WERI-Rb-1 (cell line): ENCODE measurements at regions not wholly inside any gene's neighbourhood (a gene's known extent, or its start where the extent isn't known, plus 50 kb on each side); places are given as distances from the start of the nearest gene placed in this dataset.

Source experiments
- DNase-seq: peaks from one replicate; pipeline ENCODE4 v3.0.0-alpha.2; 2020
- H3K27ac ChIP-seq: fragments of 250-450 bp; sonication (Bioruptor Pico); 2 replicates; pipeline ENCODE4 v1.5.1; 2020; ENCODE audit warnings: mild to moderate bottlenecking, moderate library complexity
- H3K27me3 ChIP-seq: fragments of 250-450 bp; sonication (Bioruptor Pico); 2 replicates; pipeline ENCODE4 v1.5.1; 2021; ENCODE audit warnings: mild to moderate bottlenecking, low read depth, moderate library complexity; ENCODE audit not compliant: insufficient read depth, severe bottlenecking
- H3K36me3 ChIP-seq: fragments of 250-450 bp; sonication (Bioruptor Pico); 2 replicates; pipeline ENCODE4 v1.5.1; 2020; ENCODE audit warnings: mild to moderate bottlenecking, moderate library complexity
- H3K4me3 ChIP-seq: 2 replicates; pipeline ENCODE4 v1.5.1; 2011; ENCODE audit warnings: low read depth, mild to moderate bottlenecking, control low read depth, low read length
- H3K9me3 ChIP-seq: fragments of 250-450 bp; sonication (Bioruptor Pico); 2 replicates; pipeline ENCODE4 v1.5.1; 2021; ENCODE audit warnings: mild to moderate bottlenecking, moderate library complexity; ENCODE audit not compliant: severe bottlenecking
- CTCF ChIP-seq: IDR thresholded peaks from 2 replicates; pipeline ENCODE4 v1.5.1; 2011; ENCODE audit warnings: low read depth, mild to moderate bottlenecking, control low read depth, inconsistent platforms, low read length

DNA sequence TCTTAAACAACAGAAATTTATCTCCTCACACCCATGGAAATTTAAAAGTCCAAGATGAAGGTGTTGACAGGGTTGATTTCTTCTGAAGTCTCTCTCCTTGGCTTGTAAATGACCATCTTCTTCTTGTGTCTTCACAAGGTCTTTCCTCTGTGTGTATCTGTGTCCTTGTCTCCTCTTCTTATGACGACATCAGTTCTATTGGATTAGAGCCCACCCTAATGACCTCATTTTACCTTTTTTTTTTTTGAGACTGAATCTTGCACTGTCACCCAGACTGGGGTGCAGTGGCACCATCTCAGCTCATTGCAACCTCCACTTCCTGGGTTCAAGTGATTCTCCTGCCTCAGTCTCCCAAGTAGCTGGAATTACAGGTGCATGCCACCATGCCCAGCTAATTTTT, 429.0 kb upstream of the CDH5 start:
- no peak for DNase-seq
- H3K9me3 ChIP-seq, result no peaks in the 10 kb centered on the region
- no peak for TF ChIP-seq CTCF
- no peak overlapping the region for H3K27ac ChIP-seq
- H3K4me3 ChIP-seq, result no peak overlapping the region
- H3K36me3 ChIP-seq, result no peaks in the 10 kb centered on the region
- H3K27me3 ChIP-seq, result no peaks in the 10 kb centered on the region

DNA sequence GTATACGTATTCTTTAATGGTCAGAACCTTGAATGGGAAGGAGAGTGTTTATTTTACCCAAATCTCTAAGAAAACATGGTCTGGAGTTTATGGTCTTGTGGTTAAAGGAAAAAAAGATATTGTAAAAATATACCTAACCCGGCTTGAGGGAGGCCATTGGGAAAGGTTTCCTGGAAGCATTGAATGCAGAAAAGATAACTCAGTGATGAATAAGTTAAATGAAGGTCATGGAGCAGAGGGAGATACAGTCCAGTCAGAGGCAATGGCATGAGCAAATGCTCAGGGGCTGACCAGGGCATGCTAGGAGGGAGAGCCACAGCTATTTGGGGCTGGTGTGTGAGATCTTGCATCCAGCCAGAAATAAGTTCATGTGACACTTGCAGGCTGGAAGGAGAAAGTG, 430.4 kb upstream of the CDH5 start:
- no peaks in the 10 kb centered on the region for H3K9me3 ChIP-seq
- H3K27ac ChIP-seq, result no peak overlapping the region
- H3K27me3 ChIP-seq, result no peaks in the 10 kb centered on the region
- TF ChIP-seq CTCF, result no peak
- DNase-seq, result no peak
- no peaks in the 10 kb centered on the region for H3K36me3 ChIP-seq
- no peak overlapping the region for H3K4me3 ChIP-seq

DNA sequence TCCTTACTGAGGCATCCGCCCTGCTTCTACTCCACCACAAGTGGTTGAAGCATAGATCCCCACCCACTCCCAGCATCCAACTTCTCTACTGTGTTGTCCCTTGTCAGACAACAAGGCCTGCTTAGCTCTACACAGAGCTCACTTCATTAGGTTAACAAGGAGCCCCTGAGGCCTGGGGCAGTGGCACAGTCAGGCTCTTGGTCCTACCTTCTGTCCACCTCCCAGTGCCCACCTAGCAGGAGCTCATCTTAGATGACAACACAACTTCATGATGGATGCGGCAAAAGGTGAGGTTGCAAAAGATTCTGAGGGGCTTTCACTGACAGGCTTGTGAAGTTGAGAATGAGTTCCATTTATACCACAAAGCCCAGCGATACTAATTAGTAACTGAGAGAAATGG, 432.0 kb upstream of the CDH5 start:
- Histone ChIP-seq H3K4me3 (no peak overlapping the region), H3K27ac (no peak overlapping the region), H3K36me3 (no peaks in the 10 kb centered on the region), H3K9me3 (no peaks in the 10 kb centered on the region), H3K27me3 (no peaks in the 10 kb centered on the region)
- DNase-seq, result no peak
- no peak for TF ChIP-seq CTCF

DNA sequence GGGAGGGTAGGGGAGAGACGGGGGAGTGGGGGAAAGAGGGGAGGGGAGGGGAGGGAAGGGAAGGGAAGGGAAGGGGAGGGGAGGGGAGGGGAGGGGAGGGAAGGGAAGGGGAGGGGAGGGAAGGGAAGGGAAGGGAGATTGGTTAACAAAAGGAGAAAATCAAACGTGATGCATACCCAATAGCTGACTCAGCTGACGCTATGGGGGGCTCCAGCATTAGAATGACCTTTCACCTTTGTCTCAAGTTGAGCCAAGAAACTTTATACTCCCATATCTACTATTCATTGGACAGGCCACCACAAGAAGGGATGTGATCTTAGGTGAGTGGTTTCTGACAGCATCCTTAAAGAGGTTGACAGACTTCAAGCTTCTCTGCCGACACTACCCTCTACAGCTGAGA, 432.8 kb upstream of the CDH5 start:
- Histone ChIP-seq H3K36me3 (no peaks in the 10 kb centered on the region), H3K9me3 (no peaks in the 10 kb centered on the region), H3K27ac (no peak overlapping the region), H3K4me3 (no peak overlapping the region), H3K27me3 (no peaks in the 10 kb centered on the region)
- no peak for DNase-seq
- no peak for TF ChIP-seq CTCF

DNA sequence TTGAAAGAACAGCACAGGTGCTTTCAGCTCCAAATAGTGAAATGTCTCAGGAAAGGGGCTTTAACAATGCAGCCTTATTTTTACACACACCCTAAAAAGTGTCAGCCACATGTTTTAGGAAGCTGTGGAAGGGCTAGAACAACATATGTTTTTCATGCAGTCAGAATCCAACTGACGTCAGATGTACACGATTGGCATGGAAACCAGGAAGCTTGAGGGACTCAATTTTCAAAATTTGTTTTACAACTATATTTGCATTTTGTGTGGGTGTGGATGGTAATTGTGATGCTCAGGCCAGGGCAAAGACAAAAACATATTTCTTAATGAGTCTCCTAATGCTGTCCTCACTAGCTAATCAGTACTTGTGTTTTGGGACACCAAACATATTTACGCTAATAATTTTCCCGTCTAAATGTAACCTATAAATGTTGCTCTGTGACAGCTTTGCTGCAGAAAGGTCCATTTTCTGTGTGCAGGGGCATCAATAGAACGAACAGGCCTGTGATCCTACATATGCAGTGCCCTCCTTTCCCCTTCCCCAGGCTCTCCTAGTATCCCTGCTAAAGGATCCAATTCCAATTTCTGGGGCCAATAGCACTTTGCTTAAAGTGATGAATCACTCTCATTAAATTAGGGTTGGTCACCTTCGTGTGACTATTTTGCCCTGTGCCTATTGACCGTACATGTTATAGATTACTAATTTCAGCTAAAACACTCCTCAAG, 434.0 kb upstream of the CDH5 start:
- Histone ChIP-seq H3K27ac (no peak overlapping the region), H3K4me3 (no peak overlapping the region), H3K9me3 (no peaks in the 10 kb centered on the region), H3K27me3 (no peaks in the 10 kb centered on the region), H3K36me3 (no peaks in the 10 kb centered on the region)
- TF ChIP-seq CTCF, result no peak
- DNase-seq, result no peak

- Histone ChIP-seq H3K4me3 (no peak overlapping the region), H3K27me3 (no peaks in the 10 kb centered on the region), H3K9me3 (no peaks in the 10 kb centered on the region), H3K27ac (no peak overlapping the region), H3K36me3 (no peaks in the 10 kb centered on the region)
- TF ChIP-seq CTCF, result no peak
- no peak for DNase-seq
Observed at GRCh38 chr16:65922923-65923322, 443.6 kb upstream of the CDH5 start.
